Astrocyte (in vitro differentiated cells and primary cell): ENCODE measurements at regions not wholly inside any gene's neighbourhood (a gene's known extent, or its start where the extent isn't known, plus 50 kb on each side); places are given as distances from the start of the nearest gene placed in this dataset.

Experiments
- CTCF ChIP-seq: IDR thresholded peaks from 2 replicates; pipeline ENCODE4 v1.5.1; 2011; ENCODE audit warnings: low read depth, mild to moderate bottlenecking, inconsistent platforms, low read length, moderate library complexity; ENCODE audit not compliant: insufficient read depth
- EZH2 ChIP-seq: IDR thresholded peaks from 2 replicates; pipeline ENCODE4 v1.6.1; 2012; ENCODE audit warnings: mild to moderate bottlenecking, low read length, inconsistent platforms; ENCODE audit not compliant: insufficient read depth

- TF ChIP-seq CTCF = no peak
- TF ChIP-seq EZH2 = no peak
Measured at GRCh38 chr18:64872710-64873458, 724.0 kb upstream of the LINC00305 start.
